ENCODE measurements at regions not wholly inside any gene's neighbourhood (a gene's known extent, or its start where the extent isn't known, plus 50 kb on each side); places are given as distances from the start of the nearest gene placed in this dataset.

- DNase-seq: no peak
Measured at GRCh38 chr14:98093111-98093510, 1178.9 kb downstream of the BCL11B start.

GRCh38 chr14:98099527-98099926 is 1172.5 kb downstream of the BCL11B start:
- no peak for DNase-seq

GRCh38 chr14:98101323-98101722 is 1170.7 kb downstream of the BCL11B start:
- DNase-seq: no peak

GRCh38 chr14:98103705-98104104 is 1168.3 kb downstream of the BCL11B start:
- DNase-seq: no peak

- no peak for DNase-seq
Measured at GRCh38 chr14:98109326-98109725, 1162.7 kb downstream of the BCL11B start.

GRCh38 chr14:98112194-98112780 is 1159.7 kb downstream of the BCL11B start:
- no peak for DNase-seq

- no peak for DNase-seq
Measured at GRCh38 chr14:98114122-98114895, 1157.7 kb downstream of the BCL11B start.

GRCh38 chr14:98114946-98115345 is 1157.1 kb downstream of the BCL11B start:
- no peak for DNase-seq

- no peak for DNase-seq
Measured at GRCh38 chr14:98118749-98119148, 1153.2 kb downstream of the BCL11B start.

- DNase-seq: no peak
Measured at GRCh38 chr14:98119739-98120138, 1152.3 kb downstream of the BCL11B start.

- DNase-seq: no peak
Measured at GRCh38 chr14:98120831-98121464, 1151.0 kb downstream of the BCL11B start.

- DNase-seq: no peak
Measured at GRCh38 chr14:98122527-98122926, 1149.5 kb downstream of the BCL11B start.

- no peak for DNase-seq
Measured at GRCh38 chr14:98130691-98131090, 1141.3 kb downstream of the BCL11B start.

GRCh38 chr14:98131406-98131805 is 1140.6 kb downstream of the BCL11B start:
- DNase-seq: no peak

- DNase-seq: no peak
Measured at GRCh38 chr14:98133806-98134205, 1138.2 kb downstream of the BCL11B start.

- no peak for DNase-seq
Measured at GRCh38 chr14:98136012-98136789, 1135.8 kb downstream of the BCL11B start.

GRCh38 chr14:98137131-98138025 is 1134.6 kb downstream of the BCL11B start:
- DNase-seq: no peak

GRCh38 chr14:98138666-98139065 is 1133.3 kb downstream of the BCL11B start:
- DNase-seq: peak; percentile 8 to 49

- DNase-seq: no peak
Measured at GRCh38 chr14:98140862-98141530, 1131.0 kb downstream of the BCL11B start.

GRCh38 chr14:98143566-98143965 is 1128.4 kb downstream of the BCL11B start:
- no peak for DNase-seq

GRCh38 chr14:98144964-98145363 is 1127.0 kb downstream of the BCL11B start:
- no peak for DNase-seq

GRCh38 chr14:98146416-98146815 is 1125.6 kb downstream of the BCL11B start:
- DNase-seq: no peak

Data from inflammatory macrophage treated with lipopolysaccharide for 1 hour (primary cell).